Right lobe of liver (tissue), 4 donors: ENCODE measurements at regions not wholly inside any gene's neighbourhood (a gene's known extent, or its start where the extent isn't known, plus 50 kb on each side); places are given as distances from the start of the nearest gene placed in this dataset.

Experiments
- CTCF ChIP-seq, 4 donors: fragments of 200-600 bp in 3 of 4; fragments of 450-650 bp in 1 of 4; IDR thresholded peaks; one replicate each; pipeline versions ENCODE4 v1.5.1 to v1.8.0; 2016 to 2022; ENCODE audit warnings: antibody characterized with exemption in 4 of 4, mild to moderate bottlenecking in 2 of 4
- POLR2A ChIP-seq: fragments of 450-650 bp; IDR thresholded peaks from one replicate; pipeline ENCODE4 v1.6.1; 2017; ENCODE audit warnings: antibody characterized with exemption, mild to moderate bottlenecking
- donor health status: DM: no; HTN: no; CAD: no.
- donor health status: DM: no; HTN: no; CAD: no.
- donor health status: DM: no; HTN: yes; CAD: no.

GRCh38 chr6:149176971-149177667, 140.4 kb upstream of the TAB2 start:
- TF ChIP-seq CTCF (IDR thresholded peaks at IDR 0.05) (no peak), POLR2A (no peak)
